CD14-positive monocyte (primary cell): ENCODE measurements at regions not wholly inside any gene's neighbourhood (a gene's known extent, or its start where the extent isn't known, plus 50 kb on each side); places are given as distances from the start of the nearest gene placed in this dataset.

Source experiments
- DNase-seq, 3 donors: peaks; one replicate each; pipeline ENCODE4 v3.0.0-alpha.2; 2011 to 2022
- H2AFZ ChIP-seq: 2 replicates; pipeline ENCODE4 v1.6.0; 2012; ENCODE audit warnings: mild to moderate bottlenecking, low read depth, low read length, inconsistent platforms; ENCODE audit not compliant: insufficient read depth, poor library complexity, severe bottlenecking
- H3K27ac ChIP-seq, 2 donors: 1 replicate in 1 of 2; 2 replicates in 1 of 2; pipeline ENCODE4 v1.5.1; 2012 to 2013; ENCODE audit warnings: low read length in 2 of 2, control low read depth in 1 of 2, inconsistent platforms in 1 of 2, low read depth in 1 of 2, mild to moderate bottlenecking in 1 of 2
- H3K27me3 ChIP-seq, 2 donors: one replicate each; pipeline versions ENCODE4 v1.6.0 to v1.6.1; 2011 to 2013; ENCODE audit warnings: low read length in 2 of 2; ENCODE audit not compliant: control insufficient read depth in 2 of 2, insufficient read depth in 2 of 2
- H3K36me3 ChIP-seq, 2 donors: replicated peaks in 1 of 2; 1 replicate in 1 of 2; 2 replicates in 1 of 2; pipeline versions ENCODE4 v1.5.1 to v1.6.1; 2012 to 2013; ENCODE audit warnings: low read length in 2 of 2, control low read depth in 1 of 2, inconsistent platforms in 1 of 2, mild to moderate bottlenecking in 1 of 2; ENCODE audit not compliant: insufficient read depth in 2 of 2, control insufficient read depth in 1 of 2
- H3K4me1 ChIP-seq, 2 donors: 1 replicate in 1 of 2; 2 replicates in 1 of 2; pipeline versions ENCODE4 v1.5.1 to v1.6.1; 2012 to 2013; ENCODE audit warnings: low read length in 2 of 2, control low read depth in 1 of 2, inconsistent platforms in 1 of 2, mild to moderate bottlenecking in 1 of 2, moderate library complexity in 1 of 2; ENCODE audit not compliant: insufficient read depth in 2 of 2, control insufficient read depth in 1 of 2
- H3K4me2 ChIP-seq: replicated peaks from 2 replicates; pipeline ENCODE3; 2012; ENCODE audit warnings: low read length, moderate library complexity, mild to moderate bottlenecking; ENCODE audit not compliant: poor library complexity, severe bottlenecking; ENCODE audit errors: extremely low read depth
- H3K4me3 ChIP-seq, 3 experiments: fragments of 200-600 bp in 1 of 3; sonication (generic) in 1 of 3; replicated peaks in 1 of 3; 1 replicate in 2 of 3; 2 replicates in 1 of 3; pipeline ENCODE4 v1.5.1; 2011 to 2013; ENCODE audit warnings: low read length in 3 of 3, mild to moderate bottlenecking in 3 of 3, control low read depth in 2 of 3, low read depth in 2 of 3, inconsistent platforms in 1 of 3, moderate library complexity in 1 of 3
- H3K79me2 ChIP-seq: 2 replicates; pipeline ENCODE4 v1.6.0; 2012; ENCODE audit warnings: mild to moderate bottlenecking, control low read depth, inconsistent platforms, low read length, moderate library complexity; ENCODE audit not compliant: insufficient read depth
- H3K9ac ChIP-seq: 2 replicates; pipeline ENCODE4 v1.6.0; 2017; ENCODE audit warnings: low read length, mild to moderate bottlenecking; ENCODE audit not compliant: insufficient read depth, poor library complexity, severe bottlenecking
- H3K9me3 ChIP-seq, 2 donors: replicated peaks in 1 of 2; 1 replicate in 1 of 2; 2 replicates in 1 of 2; pipeline versions ENCODE4 v1.5.1 to v1.6.1; 2012 to 2013; ENCODE audit warnings: low read length in 2 of 2, control low read depth in 1 of 2; ENCODE audit not compliant: control insufficient read depth in 1 of 2, insufficient read depth in 1 of 2
- H4K20me1 ChIP-seq: 2 replicates; pipeline ENCODE4 v1.6.0; 2012; ENCODE audit warnings: mild to moderate bottlenecking, low read length, control low read depth, moderate library complexity; ENCODE audit not compliant: insufficient read depth
- H3K27ac Mint-ChIP-seq, 7 donors: one replicate each; pipeline ENCODE4 v1.8.0; 2020; ENCODE audit warnings: mild to moderate bottlenecking in 7 of 7, mixed read lengths in 7 of 7, moderate library complexity in 6 of 7, inconsistent platforms in 2 of 7
- H3K27me3 Mint-ChIP-seq, 3 donors: one replicate each; pipeline ENCODE4 v1.8.0; 2021 to 2022; ENCODE audit warnings: low read depth in 3 of 3, mild to moderate bottlenecking in 3 of 3, mixed read lengths in 3 of 3, moderate library complexity in 3 of 3, inconsistent platforms in 1 of 3
- H3K36me3 Mint-ChIP-seq, 2 donors: one replicate each; pipeline ENCODE4 v1.8.0; 2020; ENCODE audit warnings: mixed read lengths in 2 of 2, inconsistent platforms in 1 of 2, mild to moderate bottlenecking in 1 of 2
- H3K4me1 Mint-ChIP-seq: one replicate; pipeline ENCODE4 v1.8.0; 2020; ENCODE audit warnings: mild to moderate bottlenecking, mixed read lengths
- H3K4me3 Mint-ChIP-seq, 2 donors: one replicate each; pipeline ENCODE4 v1.8.0; 2020; ENCODE audit warnings: mild to moderate bottlenecking in 2 of 2, mixed read lengths in 2 of 2, moderate library complexity in 1 of 2
- H3K9me3 Mint-ChIP-seq, 7 donors: one replicate each; pipeline ENCODE4 v1.8.0; 2020 to 2022; ENCODE audit warnings: mixed read lengths in 7 of 7, mild to moderate bottlenecking in 6 of 7, moderate library complexity in 6 of 7, inconsistent platforms in 2 of 7
- WGBS: methylation state at CpG from one replicate; pipeline ENCODE4 v1.1.5; 2013; ENCODE audit warnings: missing lambda C conversion rate; ENCODE audit not compliant: insufficient coverage; 5-methylcytosine and 5-hydroxymethylcytosine counted together
- intact Hi-C, 2 donors: fragments of 100-400 bp; cut with micrococcal nuclease; formaldehyde crosslinking; loops; one replicate each; pipeline versions ENCODE4 v1.15.0 to v1.15.1; 2023
- TF ChIP-seq, protein P1 (sequence below): fragments of 200-600 bp; IDR thresholded peaks from one replicate; pipeline ENCODE4 v1.8.0; 2022; ENCODE audit warnings: antibody characterized with exemption, mild to moderate bottlenecking

DNA sequence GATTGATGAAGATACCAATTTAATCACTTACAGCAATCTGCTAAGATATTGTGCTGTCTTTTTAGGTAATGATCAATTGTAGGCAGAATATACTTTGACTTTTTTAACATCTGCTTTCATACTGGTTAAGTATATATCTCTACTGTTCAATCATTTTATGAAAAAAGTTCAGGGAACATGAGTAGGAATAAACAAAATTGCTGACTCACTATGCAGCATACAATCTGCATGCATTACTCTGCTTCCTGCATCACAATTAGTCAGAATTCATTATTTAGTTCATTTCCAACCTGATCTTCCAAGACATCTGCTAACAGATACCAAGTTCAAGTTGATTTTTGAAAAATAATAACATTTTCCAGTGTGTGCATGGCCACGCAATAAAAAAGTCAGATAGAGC lies 1430.4 kb upstream of the LRRTM1 start:
- H3K9me3 Mint-ChIP-seq: peaks cover 0 to 13% (median 4%) of the 10 kb centered on the region in 7 donors

DNA sequence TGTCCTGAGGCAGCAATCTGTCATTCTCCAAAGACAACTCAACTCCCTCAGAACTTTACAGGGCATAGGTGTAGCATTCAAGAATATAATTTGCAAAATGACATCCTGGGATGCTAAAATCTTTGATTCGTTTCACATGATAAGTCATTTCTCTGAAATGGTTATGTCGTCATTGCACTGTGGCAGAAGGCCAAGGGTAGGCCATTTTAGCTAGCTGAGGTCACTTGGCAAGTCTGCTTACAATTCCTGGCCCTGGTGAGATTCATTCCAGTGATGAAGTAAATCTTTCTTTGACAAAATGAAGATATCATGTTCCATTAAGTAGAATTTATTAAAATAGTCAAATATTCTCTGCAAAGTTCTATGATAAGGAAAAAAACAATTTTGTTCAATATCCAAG lies 1410.3 kb upstream of the LRRTM1 start:
- TF ChIP-seq, protein P1, sequence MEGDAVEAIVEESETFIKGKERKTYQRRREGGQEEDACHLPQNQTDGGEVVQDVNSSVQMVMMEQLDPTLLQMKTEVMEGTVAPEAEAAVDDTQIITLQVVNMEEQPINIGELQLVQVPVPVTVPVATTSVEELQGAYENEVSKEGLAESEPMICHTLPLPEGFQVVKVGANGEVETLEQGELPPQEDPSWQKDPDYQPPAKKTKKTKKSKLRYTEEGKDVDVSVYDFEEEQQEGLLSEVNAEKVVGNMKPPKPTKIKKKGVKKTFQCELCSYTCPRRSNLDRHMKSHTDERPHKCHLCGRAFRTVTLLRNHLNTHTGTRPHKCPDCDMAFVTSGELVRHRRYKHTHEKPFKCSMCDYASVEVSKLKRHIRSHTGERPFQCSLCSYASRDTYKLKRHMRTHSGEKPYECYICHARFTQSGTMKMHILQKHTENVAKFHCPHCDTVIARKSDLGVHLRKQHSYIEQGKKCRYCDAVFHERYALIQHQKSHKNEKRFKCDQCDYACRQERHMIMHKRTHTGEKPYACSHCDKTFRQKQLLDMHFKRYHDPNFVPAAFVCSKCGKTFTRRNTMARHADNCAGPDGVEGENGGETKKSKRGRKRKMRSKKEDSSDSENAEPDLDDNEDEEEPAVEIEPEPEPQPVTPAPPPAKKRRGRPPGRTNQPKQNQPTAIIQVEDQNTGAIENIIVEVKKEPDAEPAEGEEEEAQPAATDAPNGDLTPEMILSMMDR: no peak
- Histone ChIP-seq H3K9me3 (peaks cover 18 to 22% of the 10 kb centered on the region in 2 donors), H3K4me1 (no peaks in the 10 kb centered on the region), H4K20me1 (no peaks in the 10 kb centered on the region), H3K27me3 (no peaks in the 10 kb centered on the region), H3K27ac (no peak overlapping the region), H3K36me3 (no peaks in the 10 kb centered on the region), H2AFZ (no peak overlapping the region), H3K79me2 (no peaks in the 10 kb centered on the region), H3K4me3 (no peak overlapping the region), H3K4me2 (no peak overlapping the region), H3K9ac (no peak overlapping the region)
- Mint-ChIP-seq H3K36me3 (no peaks in the 10 kb centered on the region), H3K27me3 (peaks cover 0 to 2% (median 0%) of the 10 kb centered on the region in 3 donors), H3K27ac (no peak overlapping the region), H3K4me3 (no peak overlapping the region), H3K9me3 (peaks cover 0 to 19% (median 5%) of the 10 kb centered on the region in 7 donors), H3K4me1 (no peaks in the 10 kb centered on the region)
- no peak for DNase-seq
- WGBS: 69% methylated on average over 2 of the region's 2 CpGs
- intact Hi-C loops: loop anchor here in 1 of 2 donors (1.0 kb wide), 1 partner anchor 13 kb away; no protein-coding TSS in a partner anchor

More for the DNA sequence above, 1430.4 kb upstream of the LRRTM1 start:
- Histone ChIP-seq H3K4me3 (no peak overlapping the region), H3K79me2 (no peaks in the 10 kb centered on the region), H3K4me1 (no peaks in the 10 kb centered on the region), H2AFZ (no peak overlapping the region), H3K27ac (no peak overlapping the region), H3K27me3 (no peaks in the 10 kb centered on the region), H3K9ac (no peak overlapping the region), H3K36me3 (no peaks in the 10 kb centered on the region), H3K4me2 (no peak overlapping the region), H3K9me3 (no peaks in the 10 kb centered on the region), H4K20me1 (no peaks in the 10 kb centered on the region)
- 100% methylated on average over 1 of the region's 1 CpG for WGBS
- TF ChIP-seq, protein P1: no peak
- no peak overlapping the region for H3K27ac Mint-ChIP-seq
- no peak for DNase-seq
- H3K4me3 Mint-ChIP-seq: no peak overlapping the region
- intact Hi-C loops: no loop called here
- H3K4me1 Mint-ChIP-seq: no peaks in the 10 kb centered on the region
- no peaks in the 10 kb centered on the region for H3K36me3 Mint-ChIP-seq
- H3K27me3 Mint-ChIP-seq: peaks cover 0 to 2% (median 0%) of the 10 kb centered on the region in 3 donors
